Right lobe of liver (tissue), 6 donors: ENCODE measurements at regions not wholly inside any gene's neighbourhood (a gene's known extent, or its start where the extent isn't known, plus 50 kb on each side); places are given as distances from the start of the nearest gene placed in this dataset.

Experiments used
- ATAC-seq, 4 donors: fragments of 200-7000 bp; cut with Tn5 transposase; one replicate each; pipeline ENCODE4 v1.9.1; 2020; ENCODE audit warnings: mild to moderate bottlenecking in 4 of 4, moderate library complexity in 4 of 4
- DNase-seq, 3 donors: peaks; one replicate each; pipeline ENCODE4 v3.0.0-alpha.2; 2020
- H3K27ac ChIP-seq, 3 donors: fragments of 200-600 bp; one replicate each; pipeline ENCODE4 v1.8.0; 2022
- H3K27me3 ChIP-seq, 2 donors: fragments of 200-600 bp; one replicate each; pipeline ENCODE4 v1.8.0; 2022
- H3K36me3 ChIP-seq, 4 donors: fragments of 200-600 bp; sonication (generic) in 1 of 4; one replicate each; pipeline versions ENCODE4 v1.5.1 to v1.8.0; 2017 to 2022; ENCODE audit warnings: control low read depth in 1 of 4
- H3K4me1 ChIP-seq, 4 donors: fragments of 200-600 bp; sonication (generic) in 1 of 4; one replicate each; pipeline versions ENCODE4 v1.5.1 to v1.8.0; 2017 to 2022; ENCODE audit warnings: control low read depth in 1 of 4
- H3K4me3 ChIP-seq, 3 donors: fragments of 200-600 bp; one replicate each; pipeline ENCODE4 v1.8.0; 2022
- H3K9me3 ChIP-seq, 4 donors: fragments of 200-600 bp; sonication (generic) in 1 of 4; one replicate each; pipeline versions ENCODE4 v1.5.1 to v1.8.0; 2017 to 2022; ENCODE audit warnings: control low read depth in 1 of 4
- CTCF ChIP-seq, 4 donors: fragments of 200-600 bp in 3 of 4; fragments of 450-650 bp in 1 of 4; IDR thresholded peaks; one replicate each; pipeline versions ENCODE4 v1.5.1 to v1.8.0; 2016 to 2022; ENCODE audit warnings: antibody characterized with exemption in 4 of 4, mild to moderate bottlenecking in 2 of 4
- POLR2A ChIP-seq: fragments of 450-650 bp; IDR thresholded peaks from one replicate; pipeline ENCODE4 v1.6.1; 2017; ENCODE audit warnings: antibody characterized with exemption, mild to moderate bottlenecking
- WGBS: methylation state at CpG from one replicate; pipeline ENCODE4 v1.1.6; 2018; ENCODE audit warnings: low coverage, low lambda C conversion rate; ENCODE audit not compliant: insufficient coverage; ENCODE audit errors: missing lambda C conversion rate; 5-methylcytosine and 5-hydroxymethylcytosine counted together
- intact Hi-C, 2 donors: fragments of 100-400 bp; cut with DNase I; formaldehyde crosslinking; loops; one replicate each; pipeline versions ENCODE4 v1.11.2 to v1.14.1; 2022
- donor health status: DM: no; HTN: yes; CAD: no.
- donor health status: DM: no; HTN: no; CAD: no.
- donor health status: DM: no; HTN: no; CAD: no.
- donor health status: DM: no; HTN: yes; CAD: no.
- donor health status: DM: no; HTN: yes; CAD: no.

GRCh38 chr12:14256121-14256520 is 109.4 kb upstream of the ATF7IP start:
- intact Hi-C loops = no loop called here

GRCh38 chr12:14256555-14257169 is 108.8 kb upstream of the ATF7IP start:
- Histone ChIP-seq H3K4me1 (peaks cover 0 to 21% (median 10%) of the 10 kb centered on the region in 4 donors), H3K4me3 (no peak overlapping the region), H3K9me3 (no peaks in the 10 kb centered on the region), H3K27me3 (no peaks in the 10 kb centered on the region), H3K27ac (peak overlapping the region; percentile 56 to 87 (median 85)), H3K36me3 (no peaks in the 10 kb centered on the region)
- DNase-seq (peak; percentile 76 to 86 (median 84)), ATAC-seq (peak; percentile 63 to 72 (median 67))
- TF ChIP-seq CTCF (IDR thresholded peaks at IDR 0.05) = peak; percentile 65 to 84 (median 75)
- TF ChIP-seq POLR2A = no peak
- intact Hi-C loops = no loop called here
- 30% methylated on average over 15 of the region's 15 CpGs for WGBS

More at GRCh38 chr12:14256121-14256520, 109.4 kb upstream of the ATF7IP start:
- Histone ChIP-seq H3K27me3 (no peaks in the 10 kb centered on the region), H3K9me3 (no peaks in the 10 kb centered on the region), H3K27ac (peak overlapping the region in 2 of 3 donors; percentile 85 to 87), H3K4me3 (no peak overlapping the region), H3K36me3 (no peaks in the 10 kb centered on the region), H3K4me1 (peaks cover 0 to 21% (median 10%) of the 10 kb centered on the region in 4 donors)
- TF ChIP-seq POLR2A = no peak
- no peak for TF ChIP-seq CTCF (IDR thresholded peaks at IDR 0.05)
- 39% methylated on average over 5 of the region's 6 CpGs for whole genome bisulfite sequencing
- ATAC-seq (no peak), DNase-seq (no peak)

- 5% methylated on average over 7 of the region's 7 CpGs for WGBS
- H3K4me1 ChIP-seq = peaks cover 0 to 21% (median 10%) of the 10 kb centered on the region in 4 donors
- H3K27me3 ChIP-seq = no peaks in the 10 kb centered on the region
- intact Hi-C loops = no loop called here
- H3K27ac ChIP-seq = peak overlapping the region; percentile 56 to 87 (median 85)
- H3K9me3 ChIP-seq = no peaks in the 10 kb centered on the region
- H3K36me3 ChIP-seq = no peaks in the 10 kb centered on the region
- H3K4me3 ChIP-seq = peak overlapping the region in 2 of 3 donors; percentile 10 to 20
- no peak for ATAC-seq
- DNase-seq = peak in 1 of 3 donors; percentile 95
- no peak for TF ChIP-seq CTCF (IDR thresholded peaks at IDR 0.05)
- no peak for TF ChIP-seq POLR2A
Observed at GRCh38 chr12:14257303-14257733, 108.2 kb upstream of the ATF7IP start.

- Histone ChIP-seq H3K27me3 (no peaks in the 10 kb centered on the region), H3K4me1 (peaks cover 0 to 21% (median 10%) of the 10 kb centered on the region in 4 donors), H3K9me3 (no peaks in the 10 kb centered on the region), H3K27ac (peak overlapping the region; percentile 56 to 87 (median 85)), H3K4me3 (peak overlapping the region in 2 of 3 donors; percentile 9 to 20), H3K36me3 (no peaks in the 10 kb centered on the region)
- intact Hi-C loops = no loop called here
- WGBS = 6% methylated on average over 12 of the region's 13 CpGs
- peak; percentile 82 to 91 (median 88) for ATAC-seq
- DNase-seq = peak in 2 of 3 donors; percentile 93 to 98
- TF ChIP-seq POLR2A = peak; percentile 50
- no peak for TF ChIP-seq CTCF (IDR thresholded peaks at IDR 0.05)
Observed at GRCh38 chr12:14257734-14258574, 107.5 kb upstream of the ATF7IP start.
